Activated CD4-positive, alpha-beta T cell treated with anti-CD3 and anti-CD28 coated beads, Interleukin-2, amount 50 U/mL, for 1 hour (primary cell): ENCODE measurements at regions not wholly inside any gene's neighbourhood (a gene's known extent, or its start where the extent isn't known, plus 50 kb on each side); places are given as distances from the start of the nearest gene placed in this dataset.
A peak's percentile ranks its signal among the peaks of the same experiment; 100 is the strongest.

Experiments used
- DNase-seq: peaks from one replicate; pipeline ENCODE4 v3.0.0-alpha.2; 2020

- DNase-seq = no peak
These were observed 303.0 kb downstream of the ICOS start for GRCh38 chr2:204239411-204240165.

- DNase-seq = no peak
These were observed 304.3 kb upstream of the PARD3B start for GRCh38 chr2:204240961-204241360.

DNA sequence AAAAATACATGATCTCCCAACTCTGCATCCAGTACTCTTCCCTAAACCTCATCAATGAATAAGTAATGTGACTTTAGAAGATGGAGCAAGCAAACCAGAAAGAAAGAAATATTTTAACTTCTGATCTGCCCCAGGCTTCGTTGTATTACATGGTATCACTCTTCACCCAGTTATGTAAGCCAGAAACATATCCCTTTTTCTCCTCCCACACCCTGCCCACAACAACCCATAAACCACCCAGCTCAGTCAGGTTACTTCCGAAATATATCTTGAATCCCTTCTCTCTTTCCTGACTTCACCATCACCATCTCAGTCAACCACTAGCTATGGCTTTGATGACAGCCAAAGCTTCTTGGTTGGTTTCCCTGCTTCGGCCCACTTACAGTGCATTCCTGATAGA, 295.8 kb upstream of the PARD3B start:
- no peak for DNase-seq

GRCh38 chr2:204250692-204251091, 294.6 kb upstream of the PARD3B start:
- no peak for DNase-seq

GRCh38 chr2:204251158-204251997, 293.9 kb upstream of the PARD3B start:
- no peak for DNase-seq

GRCh38 chr2:204251998-204252376, 293.3 kb upstream of the PARD3B start:
- no peak for DNase-seq

DNA sequence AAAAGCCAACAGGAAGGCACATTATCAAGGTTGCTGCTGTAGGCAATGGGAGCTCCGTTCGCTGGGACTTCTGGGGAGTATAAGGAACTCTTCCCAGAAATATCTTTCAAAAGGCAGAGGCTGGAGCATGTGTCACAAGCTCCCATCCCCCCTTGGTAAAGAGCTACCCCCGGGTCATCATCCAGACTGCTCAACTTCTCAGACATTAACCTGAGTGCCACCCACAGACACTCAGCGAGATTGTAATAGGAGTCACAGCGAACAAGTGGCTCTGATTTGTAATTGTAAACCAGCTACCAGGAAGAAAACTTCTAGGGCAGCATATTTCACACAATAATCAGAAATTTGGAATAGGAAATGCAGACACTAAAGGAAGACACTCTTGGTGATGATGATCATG, 290.2 kb upstream of the PARD3B start:
- DNase-seq = no peak

DNA sequence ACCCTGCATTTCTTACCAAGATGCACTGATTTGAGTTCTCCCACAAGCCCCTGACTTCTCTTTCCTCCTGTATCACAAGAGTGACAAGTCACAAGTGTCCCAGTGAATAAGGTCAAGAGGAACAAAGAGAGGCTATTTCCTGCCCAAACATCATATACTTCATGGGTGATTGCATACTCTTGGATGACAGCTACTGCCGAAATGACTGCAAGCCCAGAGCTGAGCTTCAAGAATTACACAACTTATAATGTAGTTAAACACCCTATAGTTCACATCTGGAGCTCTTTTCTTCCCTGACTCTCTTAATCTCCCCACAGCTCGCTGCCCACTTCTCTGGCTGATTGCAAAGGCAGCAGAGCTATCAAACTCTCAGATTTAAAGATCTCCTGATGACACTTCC, 289.7 kb upstream of the PARD3B start:
- no peak for DNase-seq

DNA sequence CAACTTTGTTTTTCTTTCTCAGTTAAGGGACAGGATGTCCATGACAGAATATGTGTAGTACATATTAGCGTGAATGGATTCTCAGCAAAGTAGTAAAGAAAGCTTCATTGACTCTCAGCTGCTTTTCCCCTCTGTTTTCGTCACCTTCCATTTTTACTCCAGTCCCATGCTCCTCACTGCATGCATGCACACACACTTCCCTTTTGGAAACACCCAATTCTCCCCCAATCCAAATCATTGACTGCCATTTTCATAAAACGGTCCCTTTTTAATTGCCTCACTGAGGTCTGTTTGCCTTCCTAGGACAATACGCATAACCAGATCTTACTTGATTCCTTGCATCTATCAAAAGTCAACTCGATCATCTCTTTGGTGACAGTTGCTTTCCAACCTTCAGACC, 287.5 kb upstream of the PARD3B start:
- DNase-seq = no peak

DNA sequence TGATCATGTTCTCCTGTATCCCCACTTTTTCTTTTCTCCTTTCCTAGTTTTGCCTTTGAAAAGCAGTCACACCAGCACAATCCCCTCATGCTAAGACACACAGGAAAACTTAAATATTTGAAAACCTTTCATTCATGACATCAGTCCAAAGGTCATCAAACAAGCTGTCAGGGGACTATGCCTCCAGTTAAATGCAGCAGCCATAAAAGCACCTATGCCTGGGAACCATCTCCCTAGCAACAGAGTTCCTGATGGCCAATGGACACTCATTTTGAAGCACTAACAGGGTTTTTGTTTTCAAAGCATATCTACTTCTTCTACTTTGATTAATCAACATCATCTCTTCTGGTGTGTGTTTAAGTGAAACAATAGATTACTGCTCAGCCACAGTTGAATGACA, 286.4 kb upstream of the PARD3B start:
- no peak for DNase-seq

- DNase-seq = peak; percentile 36
These were observed 285.0 kb upstream of the PARD3B start for GRCh38 chr2:204260162-204260877.

GRCh38 chr2:204260901-204261300, 284.4 kb upstream of the PARD3B start:
- no peak for DNase-seq

DNA sequence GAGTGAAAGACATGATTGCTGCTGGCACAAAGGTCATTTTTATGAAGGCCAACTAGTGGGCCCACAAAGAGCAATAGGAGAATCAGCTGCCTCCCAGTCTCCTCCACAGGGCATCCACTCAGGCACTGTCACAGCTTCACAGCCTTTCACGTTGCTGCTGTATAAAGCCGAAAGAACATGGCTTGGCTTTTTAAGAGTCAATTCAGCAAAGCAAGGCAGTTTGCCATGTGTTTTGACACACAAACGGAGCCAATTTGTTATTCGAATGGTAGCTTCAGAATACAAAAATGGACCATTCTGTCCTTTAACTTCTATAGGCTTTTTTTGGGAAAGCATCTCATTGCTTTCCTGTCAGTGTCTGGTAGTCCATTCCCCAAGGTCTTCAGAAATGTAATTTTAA, 283.4 kb upstream of the PARD3B start:
- DNase-seq = no peak

DNA sequence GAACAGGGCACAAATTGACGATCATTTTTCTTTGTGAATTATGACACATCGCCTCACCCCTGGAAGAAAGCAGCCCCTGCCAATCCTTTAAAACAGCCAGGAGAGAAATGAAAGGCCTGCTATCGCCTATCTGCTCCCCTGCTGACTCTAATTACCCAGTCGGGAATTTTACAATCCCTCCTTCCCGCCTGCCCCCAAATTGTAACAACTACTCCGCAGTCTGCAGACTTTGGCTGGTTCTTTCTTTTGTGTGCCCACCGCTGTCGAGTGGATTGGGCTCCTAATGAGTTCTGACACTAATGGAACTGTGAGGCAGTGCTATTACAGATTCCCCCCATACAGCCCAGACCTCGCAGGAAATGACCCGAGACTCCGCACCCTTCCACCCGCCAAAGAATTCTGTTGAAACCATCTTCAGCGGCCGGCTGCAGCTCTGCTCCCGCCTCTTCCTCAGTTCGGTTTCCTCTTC, 281.2 kb upstream of the PARD3B start:
- DNase-seq = no peak

DNA sequence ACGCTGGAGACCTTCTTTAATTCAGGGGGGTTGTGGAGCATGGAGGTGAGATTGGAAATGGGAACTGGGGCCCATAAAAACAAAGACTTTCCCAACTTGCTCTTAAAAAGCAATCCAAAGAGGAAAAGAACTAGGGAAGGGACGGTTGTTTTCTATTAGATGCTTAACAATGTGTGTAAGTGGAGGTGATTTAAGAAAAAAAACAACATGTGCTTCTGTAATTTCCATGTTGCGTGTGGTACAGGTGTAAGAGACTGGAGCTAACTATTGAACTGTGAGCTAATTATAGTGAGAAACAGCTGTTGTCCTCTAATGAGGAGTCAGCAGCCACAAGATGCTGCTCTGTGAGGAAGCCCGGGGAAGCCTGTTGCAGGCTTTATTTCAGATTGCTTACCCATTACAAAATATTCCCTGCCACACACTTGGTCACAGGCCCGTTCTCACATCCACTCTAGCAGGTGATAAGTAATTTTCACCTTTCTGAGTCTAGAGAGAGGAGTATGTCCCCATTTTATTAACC, 280.6 kb upstream of the PARD3B start:
- DNase-seq = no peak

DNA sequence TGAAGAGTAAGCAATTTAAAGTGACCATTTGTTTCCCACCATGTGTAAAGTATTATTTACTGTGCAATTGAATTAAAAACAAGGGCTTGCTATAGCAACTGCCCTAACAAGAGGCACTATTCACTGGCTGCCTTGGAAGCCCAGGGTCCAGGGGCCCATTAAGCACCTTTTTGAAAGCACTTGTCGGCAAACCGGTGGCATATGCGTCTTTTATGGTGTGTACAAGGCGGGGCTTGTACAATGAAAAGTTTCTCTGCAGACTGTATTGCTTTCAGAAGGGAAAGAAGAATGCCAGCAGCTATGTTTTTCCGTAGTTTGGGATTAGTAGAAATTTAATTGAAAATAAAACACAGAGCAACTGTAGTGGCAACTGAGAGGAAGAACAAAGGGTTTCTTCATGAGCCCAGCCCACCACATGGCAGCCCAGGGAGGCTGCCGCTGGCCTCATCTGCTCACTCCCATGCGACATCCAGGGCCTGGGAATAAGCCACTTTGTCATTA, 279.5 kb upstream of the PARD3B start:
- no peak for DNase-seq

DNA sequence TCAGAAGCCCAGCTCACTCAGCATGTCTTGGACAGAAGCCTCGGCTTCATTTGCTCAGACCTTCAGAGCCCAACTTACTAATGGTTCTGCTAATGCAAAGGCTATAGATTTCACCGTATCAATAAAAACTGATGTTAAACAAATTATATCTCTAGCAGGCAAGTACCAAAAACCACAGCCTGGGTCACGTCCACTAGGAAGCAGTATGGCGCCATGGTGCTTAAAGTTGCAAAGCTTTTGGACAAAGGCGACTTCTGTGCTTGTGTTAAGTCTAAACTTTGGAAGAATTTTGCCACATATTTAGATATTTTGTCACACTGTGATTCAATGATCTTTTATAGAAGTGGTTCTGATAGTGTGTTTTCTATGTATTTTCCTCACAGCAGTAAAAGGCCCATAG, 276.8 kb upstream of the PARD3B start:
- no peak for DNase-seq

DNA sequence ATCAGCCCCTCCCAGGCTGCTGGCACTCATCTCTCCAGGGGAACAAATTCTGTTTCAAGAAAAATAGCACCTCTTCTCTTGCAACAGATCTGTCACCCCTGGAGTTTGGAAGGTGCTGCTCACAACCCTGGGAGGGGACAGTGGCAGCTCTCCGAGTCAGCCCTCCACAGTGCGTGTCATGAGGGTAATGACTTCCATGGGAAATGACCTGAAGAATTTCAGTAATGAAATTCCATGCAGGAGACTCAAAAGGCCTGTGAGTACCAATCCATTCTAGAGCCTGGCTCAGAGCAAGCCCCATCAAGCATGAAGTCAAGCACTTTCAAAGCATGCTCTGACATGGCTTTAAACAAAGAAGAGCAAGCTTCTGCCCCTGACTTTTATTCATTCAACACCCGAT, 276.3 kb upstream of the PARD3B start:
- DNase-seq = no peak

DNA sequence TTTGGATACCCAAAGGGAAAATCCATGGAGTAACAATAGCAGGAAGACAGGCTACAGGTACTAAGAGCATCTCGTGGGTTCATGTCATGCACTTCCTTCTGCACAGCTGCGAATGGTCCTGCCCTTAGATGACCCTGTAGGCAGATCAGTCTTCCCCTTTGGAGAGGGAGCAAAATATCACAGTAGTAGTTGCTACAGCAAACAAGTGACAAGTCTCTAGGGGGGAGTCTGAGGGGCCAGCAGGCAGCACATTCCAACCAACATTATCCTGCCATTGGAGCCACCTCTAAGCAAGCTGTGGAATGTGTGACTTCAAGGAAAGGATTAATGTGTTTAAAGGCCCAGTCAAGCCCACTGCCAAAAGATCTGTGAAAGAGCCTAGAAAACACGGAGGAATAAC, 273.2 kb upstream of the PARD3B start:
- DNase-seq = no peak

DNA sequence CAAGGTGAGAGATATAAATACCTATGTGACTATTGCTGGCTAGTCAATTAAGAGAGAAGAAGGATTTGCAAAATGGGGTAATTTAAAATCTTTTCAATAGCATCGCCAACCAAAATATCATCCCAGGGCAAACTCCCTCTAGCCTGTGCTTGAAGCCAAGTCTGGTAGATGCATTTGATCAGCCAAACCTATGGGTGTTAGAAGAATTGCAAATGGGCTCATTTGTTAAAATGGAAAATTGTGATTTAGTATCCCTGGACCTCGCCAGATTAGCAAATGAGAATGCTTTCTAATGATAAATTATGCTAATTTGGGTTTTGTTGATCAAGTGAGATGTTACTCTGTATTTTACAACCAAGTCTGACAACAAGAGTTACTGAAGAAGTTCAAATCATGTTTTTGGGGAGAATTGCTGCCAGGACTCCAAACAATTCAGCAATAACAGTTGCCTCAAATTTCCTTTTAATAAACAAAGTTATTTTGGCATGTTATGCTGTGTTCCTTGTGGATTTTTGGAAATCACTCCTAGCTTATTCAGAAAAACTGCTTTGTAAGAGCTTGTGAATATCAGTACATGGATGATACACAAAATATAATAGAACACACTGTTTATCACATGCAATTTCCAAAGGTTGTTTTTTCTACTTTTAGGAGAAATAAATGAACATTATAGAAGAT, 272.5 kb upstream of the PARD3B start:
- no peak for DNase-seq

GRCh38 chr2:204274429-204274828, 270.8 kb upstream of the PARD3B start:
- no peak for DNase-seq

GRCh38 chr2:204274991-204275390, 270.3 kb upstream of the PARD3B start:
- no peak for DNase-seq

DNA sequence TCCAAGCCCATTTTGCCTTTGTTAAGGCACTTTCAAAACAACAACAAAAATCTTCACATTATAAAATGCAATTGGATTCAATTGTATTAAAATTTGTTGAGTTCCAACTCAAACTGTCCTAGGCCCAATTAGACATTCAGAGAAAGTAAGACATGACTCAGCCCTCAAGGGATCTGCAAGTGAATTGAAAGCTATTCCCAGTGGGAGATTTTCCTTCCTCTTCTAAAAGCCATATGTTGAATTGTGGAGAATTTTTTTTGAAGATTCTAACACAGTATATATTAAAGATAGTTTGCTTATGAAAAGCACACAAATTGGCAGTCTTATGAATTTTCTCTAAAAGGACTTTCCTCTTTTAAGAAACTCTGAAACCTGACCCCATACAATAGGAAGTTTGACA, 268.0 kb upstream of the PARD3B start:
- no peak for DNase-seq
